ENCODE measurements at regions not wholly inside any gene's neighbourhood (a gene's known extent, or its start where the extent isn't known, plus 50 kb on each side); places are given as distances from the start of the nearest gene placed in this dataset.

DNA sequence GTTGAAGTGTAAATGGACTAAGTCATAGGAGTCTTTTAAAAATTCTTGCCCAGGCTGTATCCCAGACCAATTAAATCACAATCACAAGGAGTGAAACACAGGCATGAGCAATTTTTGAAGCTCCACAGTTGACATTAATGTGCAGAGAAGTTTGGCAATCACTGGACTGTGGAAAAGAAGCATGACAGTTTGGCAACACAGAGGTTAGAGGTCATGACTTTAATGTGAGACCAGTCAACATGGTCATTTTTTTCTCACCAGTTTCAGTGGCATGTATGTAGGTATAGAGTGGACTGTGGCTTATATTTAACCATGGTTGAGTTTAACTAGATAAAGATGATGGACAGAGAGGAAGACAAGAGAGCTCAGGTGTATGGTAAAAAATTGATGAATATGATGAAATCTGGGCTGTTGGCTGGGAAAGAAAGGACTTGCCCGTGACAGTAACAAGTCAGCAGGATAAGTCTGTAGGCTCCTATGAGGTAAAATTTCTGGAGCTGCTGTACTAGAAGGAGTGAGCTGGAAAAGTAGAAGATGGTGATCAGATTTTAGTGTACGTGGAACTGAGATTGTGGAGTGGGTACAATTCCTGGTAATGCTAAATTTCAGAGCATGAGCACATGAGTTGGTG, 432.2 kb upstream of the GHITM start:
- Mint-ChIP-seq H3K9me3 (ENCODE audit: unreplicated experiment) (no peaks in the 10 kb centered on the region), H3K4me3 (ENCODE audit: unreplicated experiment) (no peak overlapping the region), H3K27ac (ENCODE audit: unreplicated experiment) (no peak overlapping the region), H3K27me3 (ENCODE audit: unreplicated experiment) (peaks cover 4% of the 10 kb centered on the region), H3K36me3 (ENCODE audit: unreplicated experiment) (no peaks in the 10 kb centered on the region), H3K4me1 (ENCODE audit: unreplicated experiment) (no peaks in the 10 kb centered on the region)
- TF ChIP-seq, protein P1, sequence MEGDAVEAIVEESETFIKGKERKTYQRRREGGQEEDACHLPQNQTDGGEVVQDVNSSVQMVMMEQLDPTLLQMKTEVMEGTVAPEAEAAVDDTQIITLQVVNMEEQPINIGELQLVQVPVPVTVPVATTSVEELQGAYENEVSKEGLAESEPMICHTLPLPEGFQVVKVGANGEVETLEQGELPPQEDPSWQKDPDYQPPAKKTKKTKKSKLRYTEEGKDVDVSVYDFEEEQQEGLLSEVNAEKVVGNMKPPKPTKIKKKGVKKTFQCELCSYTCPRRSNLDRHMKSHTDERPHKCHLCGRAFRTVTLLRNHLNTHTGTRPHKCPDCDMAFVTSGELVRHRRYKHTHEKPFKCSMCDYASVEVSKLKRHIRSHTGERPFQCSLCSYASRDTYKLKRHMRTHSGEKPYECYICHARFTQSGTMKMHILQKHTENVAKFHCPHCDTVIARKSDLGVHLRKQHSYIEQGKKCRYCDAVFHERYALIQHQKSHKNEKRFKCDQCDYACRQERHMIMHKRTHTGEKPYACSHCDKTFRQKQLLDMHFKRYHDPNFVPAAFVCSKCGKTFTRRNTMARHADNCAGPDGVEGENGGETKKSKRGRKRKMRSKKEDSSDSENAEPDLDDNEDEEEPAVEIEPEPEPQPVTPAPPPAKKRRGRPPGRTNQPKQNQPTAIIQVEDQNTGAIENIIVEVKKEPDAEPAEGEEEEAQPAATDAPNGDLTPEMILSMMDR (IDR thresholded peaks at IDR 0.05) = no peak
- DNase-seq (ENCODE audit: extremely low spot score, unreplicated experiment) = no peak

GRCh38 chr10:83713423-83713822, 425.9 kb upstream of the GHITM start:
- Mint-ChIP-seq H3K4me1 (ENCODE audit: unreplicated experiment) (no peaks in the 10 kb centered on the region), H3K27me3 (ENCODE audit: unreplicated experiment) (peaks cover 2% of the 10 kb centered on the region), H3K27ac (ENCODE audit: unreplicated experiment) (no peak overlapping the region), H3K36me3 (ENCODE audit: unreplicated experiment) (no peaks in the 10 kb centered on the region), H3K4me3 (ENCODE audit: unreplicated experiment) (no peak overlapping the region), H3K9me3 (ENCODE audit: unreplicated experiment) (peaks cover 3% of the 10 kb centered on the region)
- DNase-seq (ENCODE audit: extremely low spot score, unreplicated experiment) = no peak
- TF ChIP-seq, protein P1 (IDR thresholded peaks at IDR 0.05) = no peak

GRCh38 chr10:83723080-83723479, 416.2 kb upstream of the GHITM start:
- TF ChIP-seq, protein P1 (IDR thresholded peaks at IDR 0.05) = no peak

DNA sequence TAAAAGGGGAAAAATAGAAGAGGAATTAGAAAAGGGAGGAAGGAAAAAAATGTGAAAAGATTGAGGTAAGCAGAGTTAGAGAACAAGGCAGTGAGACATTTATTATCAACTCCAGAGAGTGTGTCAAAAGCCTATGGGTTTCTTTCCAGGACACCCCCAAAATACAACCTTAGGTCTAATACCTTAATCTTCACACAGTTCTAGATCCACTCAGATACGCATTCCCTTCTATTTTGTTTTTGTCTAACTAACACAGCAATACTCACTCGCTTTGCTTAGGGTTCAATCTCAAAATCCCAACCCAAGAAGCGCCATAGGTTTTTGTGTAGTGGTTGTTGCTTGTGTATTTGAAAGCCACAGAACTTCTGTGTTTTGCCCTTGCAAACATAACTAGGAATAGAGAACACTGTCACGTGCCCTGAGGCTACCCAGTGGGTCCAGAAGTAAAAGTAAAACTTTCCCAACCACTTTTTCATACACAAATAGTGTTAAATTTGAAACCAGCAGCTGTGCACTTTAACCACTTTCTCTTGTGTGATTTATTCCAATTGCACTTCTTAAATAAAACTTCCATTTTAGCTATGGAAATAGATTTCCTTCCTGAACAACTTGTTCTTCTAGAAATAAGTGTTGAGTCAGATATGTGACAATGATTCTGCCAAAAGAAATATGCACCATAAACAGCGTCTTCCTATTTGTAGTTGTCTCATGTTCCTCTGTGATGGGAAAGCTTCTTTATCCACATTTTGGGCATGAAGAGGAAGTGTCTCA, 414.7 kb upstream of the GHITM start:
- no peak overlapping the region for H3K4me3 Mint-ChIP-seq (ENCODE audit: unreplicated experiment)
- H3K27ac Mint-ChIP-seq (ENCODE audit: unreplicated experiment) = peak overlapping the region; percentile 57
- TF ChIP-seq, protein P1 (IDR thresholded peaks at IDR 0.05) = no peak
- peaks cover 2% of the 10 kb centered on the region for H3K9me3 Mint-ChIP-seq (ENCODE audit: unreplicated experiment)
- H3K27me3 Mint-ChIP-seq (ENCODE audit: unreplicated experiment) = no peaks in the 10 kb centered on the region
- H3K36me3 Mint-ChIP-seq (ENCODE audit: unreplicated experiment) = no peaks in the 10 kb centered on the region
- no peak for DNase-seq (ENCODE audit: extremely low spot score, unreplicated experiment)
- H3K4me1 Mint-ChIP-seq (ENCODE audit: unreplicated experiment) = peaks cover 12% of the 10 kb centered on the region

More at GRCh38 chr10:83723080-83723479, 416.2 kb upstream of the GHITM start:
- Mint-ChIP-seq H3K27me3 (ENCODE audit: unreplicated experiment) (no peaks in the 10 kb centered on the region), H3K36me3 (ENCODE audit: unreplicated experiment) (no peaks in the 10 kb centered on the region), H3K4me1 (ENCODE audit: unreplicated experiment) (peaks cover 12% of the 10 kb centered on the region), H3K27ac (ENCODE audit: unreplicated experiment) (no peak overlapping the region), H3K9me3 (ENCODE audit: unreplicated experiment) (peaks cover 5% of the 10 kb centered on the region), H3K4me3 (ENCODE audit: unreplicated experiment) (no peak overlapping the region)
- no peak for DNase-seq (ENCODE audit: extremely low spot score, unreplicated experiment)

DNA sequence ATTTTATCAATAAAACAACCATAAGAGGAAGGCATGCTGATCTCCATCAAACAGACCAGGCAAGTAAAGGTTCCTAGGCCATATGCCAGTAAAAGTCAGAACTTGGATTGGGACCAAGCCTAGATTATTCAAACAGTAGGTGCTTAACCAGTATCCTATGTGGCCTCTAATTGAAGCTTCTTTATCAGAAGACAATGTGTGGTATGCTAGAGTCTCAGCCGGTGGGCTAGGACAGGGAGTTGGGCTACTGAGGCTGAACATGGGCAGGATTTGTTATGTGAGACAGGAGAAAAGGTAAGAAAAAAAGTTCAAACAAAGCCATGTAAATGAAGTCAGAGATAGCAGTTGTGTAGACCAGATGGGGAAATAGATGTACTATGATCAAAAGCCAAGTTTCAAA, 413.7 kb upstream of the GHITM start:
- Mint-ChIP-seq H3K9me3 (ENCODE audit: unreplicated experiment) (no peaks in the 10 kb centered on the region), H3K27ac (ENCODE audit: unreplicated experiment) (no peak overlapping the region), H3K4me1 (ENCODE audit: unreplicated experiment) (peaks cover 12% of the 10 kb centered on the region)

More for the DNA sequence above, 413.7 kb upstream of the GHITM start:
- Mint-ChIP-seq H3K36me3 (ENCODE audit: unreplicated experiment) (no peaks in the 10 kb centered on the region), H3K27me3 (ENCODE audit: unreplicated experiment) (peaks cover 3% of the 10 kb centered on the region), H3K4me3 (ENCODE audit: unreplicated experiment) (no peak overlapping the region)
- no peak for DNase-seq (ENCODE audit: extremely low spot score, unreplicated experiment)
- TF ChIP-seq, protein P1 (IDR thresholded peaks at IDR 0.05) = no peak

All from osteocyte (in vitro differentiated cells).